IMR-90 (cell line): ENCODE measurements at regions not wholly inside any gene's neighbourhood (a gene's known extent, or its start where the extent isn't known, plus 50 kb on each side); places are given as distances from the start of the nearest gene placed in this dataset.

ENCODE experiments used
- ATAC-seq: fragments of 200-7000 bp; cut with Tn5 transposase; 2 replicates; pipeline ENCODE4 v1.9.1; 2020; ENCODE audit warnings: low read depth, mild to moderate bottlenecking, moderate library complexity
- BruUV-seq: library from RNA; stranded (reverse); fragments of 400-500 nt; replicated peaks from 2 replicates; lab custom pipeline; 2021; lab: Mats Ljungman, UMichigan
- CTCF ChIA-PET: fragments of 300-600 bp; formaldehyde crosslinking; extraction: SDS; loops from one replicate; lab custom pipeline; 2021; ENCODE audit warnings: antibody characterized with exemption; lab: Yijun Ruan, JAX
- POLR2A ChIA-PET: fragments of 300-600 bp; sonication (Branson Sonifier 250); formaldehyde crosslinking; loops from one replicate; lab custom pipeline; 2022; ENCODE audit warnings: antibody characterized with exemption; ENCODE audit not compliant: unreplicated experiment; lab: Charles Lee
- DNase-seq: peaks from one replicate; pipeline ENCODE4 v3.0.0; 2013
- H2AFZ ChIP-seq: replicated peaks from 2 replicates; pipeline ENCODE3; 2013; ENCODE audit warnings: low read length, mild to moderate bottlenecking; ENCODE audit not compliant: poor library complexity
- H2AK5ac ChIP-seq: 2 replicates; pipeline ENCODE4 v1.6.1; 2013; ENCODE audit warnings: low read depth, low read length, inconsistent platforms
- H2AK9ac ChIP-seq: replicated peaks from 2 replicates; pipeline ENCODE3; 2013; ENCODE audit warnings: mild to moderate bottlenecking, low read depth, low read length, moderate library complexity; ENCODE audit not compliant: poor library complexity
- H2BK120ac ChIP-seq: 2 replicates; pipeline ENCODE4 v1.6.1; 2013; ENCODE audit warnings: low read depth, low read length, inconsistent platforms
- H2BK15ac ChIP-seq: 3 replicates; pipeline ENCODE4 v1.6.1; 2013; ENCODE audit warnings: low read depth, low read length, inconsistent platforms
- H2BK20ac ChIP-seq: 2 replicates; pipeline ENCODE4 v1.6.1; 2013; ENCODE audit warnings: low read depth, mild to moderate bottlenecking, inconsistent platforms, low read length, moderate library complexity
- H2BK5ac ChIP-seq: 2 replicates; pipeline ENCODE4 v1.6.1; 2013; ENCODE audit warnings: mild to moderate bottlenecking, low read depth, low read length, inconsistent platforms; ENCODE audit not compliant: poor library complexity, severe bottlenecking
- H3K14ac ChIP-seq: replicated peaks from 2 replicates; pipeline ENCODE4 v1.6.1; 2013; ENCODE audit warnings: low read depth, low read length, inconsistent platforms
- H3K18ac ChIP-seq: 2 replicates; pipeline ENCODE4 v1.6.1; 2013; ENCODE audit warnings: low read depth, low read length, control low read depth
- H3K23ac ChIP-seq: 2 replicates; pipeline ENCODE4 v1.6.1; 2013; ENCODE audit warnings: low read depth, low read length, inconsistent platforms
- H3K27ac ChIP-seq: 2 replicates; pipeline ENCODE4 v1.5.1; 2013; ENCODE audit warnings: mild to moderate bottlenecking, control low read depth, low read length; ENCODE audit not compliant: insufficient read depth
- H3K27me3 ChIP-seq: 2 replicates; pipeline ENCODE4 v1.6.1; 2013; ENCODE audit warnings: low read length; ENCODE audit not compliant: control insufficient read depth, insufficient read depth
- H3K36me3 ChIP-seq: 2 replicates; pipeline ENCODE4 v1.6.1; 2013; ENCODE audit warnings: low read length, mixed read lengths; ENCODE audit not compliant: control insufficient read depth, insufficient read depth
- H3K4ac ChIP-seq: 2 replicates; pipeline ENCODE4 v1.6.1; 2013; ENCODE audit warnings: low read depth, low read length, inconsistent platforms
- H3K4me1 ChIP-seq: 2 replicates; pipeline ENCODE4 v1.6.1; 2013; ENCODE audit warnings: low read length, mixed read lengths; ENCODE audit not compliant: control insufficient read depth, insufficient read depth
- H3K4me2 ChIP-seq: 2 replicates; pipeline ENCODE4 v1.6.1; 2013; ENCODE audit warnings: low read depth, mild to moderate bottlenecking, control low read depth, low read length, moderate library complexity
- H3K4me3 ChIP-seq: 2 replicates; pipeline ENCODE4 v1.5.1; 2013; ENCODE audit warnings: low read depth, mild to moderate bottlenecking, control low read depth, low read length, moderate library complexity; ENCODE audit not compliant: insufficient read depth
- H3K56ac ChIP-seq: 2 replicates; pipeline ENCODE4 v1.6.1; 2013; ENCODE audit warnings: low read length, inconsistent platforms; ENCODE audit not compliant: insufficient read depth; ENCODE audit errors: extremely low read depth
- H3K79me1 ChIP-seq, 2 experiments: 2 replicates each; pipeline ENCODE4 v1.6.1; 2013; ENCODE audit warnings: low read length in 2 of 2, inconsistent platforms in 1 of 2, low read depth in 1 of 2
- H3K9ac ChIP-seq: 2 replicates; pipeline ENCODE4 v1.6.1; 2013; ENCODE audit warnings: low read depth, low read length, control low read depth
- H3K9me1 ChIP-seq: 2 replicates; pipeline ENCODE4 v1.6.1; 2013; ENCODE audit warnings: low read length, inconsistent platforms; ENCODE audit not compliant: insufficient read depth
- H3K9me3 ChIP-seq: 2 replicates; pipeline ENCODE4 v1.6.1; 2013; ENCODE audit warnings: low read length; ENCODE audit not compliant: control insufficient read depth, insufficient read depth
- H4K20me1 ChIP-seq: 2 replicates; pipeline ENCODE4 v1.6.1; 2013; ENCODE audit warnings: low read length, inconsistent platforms; ENCODE audit not compliant: insufficient read depth
- H4K5ac ChIP-seq: 2 replicates; pipeline ENCODE4 v1.6.1; 2013; ENCODE audit warnings: mild to moderate bottlenecking, low read depth, low read length, control low read depth
- H4K8ac ChIP-seq, 2 experiments: 2 replicates each; pipeline ENCODE4 v1.6.1; 2013; ENCODE audit warnings: low read depth in 2 of 2, low read length in 2 of 2, control low read depth in 1 of 2, inconsistent platforms in 1 of 2
- H4K91ac ChIP-seq: 2 replicates; pipeline ENCODE4 v1.6.1; 2013; ENCODE audit warnings: low read depth, low read length, inconsistent platforms; ENCODE audit not compliant: insufficient read depth
- CEBPB ChIP-seq: IDR thresholded peaks from 2 replicates; pipeline ENCODE4 v1.6.1; 2012; ENCODE audit warnings: low read depth, low read length, improper control_type of control experiment
- CHD1 ChIP-seq: IDR thresholded peaks from 2 replicates; pipeline ENCODE4 v1.6.1; 2012; ENCODE audit warnings: low read depth, low read length, improper control_type of control experiment
- FOS ChIP-seq: fragments of 150-350 bp; IDR thresholded peaks from 2 replicates; pipeline ENCODE4 v1.6.1; 2016; ENCODE audit warnings: low read depth, low read length
- MAZ ChIP-seq: IDR thresholded peaks from 2 replicates; pipeline ENCODE4 v1.6.1; 2012; ENCODE audit warnings: low read depth, mild to moderate bottlenecking, low read length, improper control_type of control experiment, moderate library complexity, borderline replicate concordance
- MXI1 ChIP-seq: IDR thresholded peaks from 2 replicates; pipeline ENCODE4 v1.6.1; 2012; ENCODE audit warnings: low read depth, mild to moderate bottlenecking, low read length, moderate library complexity, borderline replicate concordance
- POLR2A ChIP-seq: IDR thresholded peaks from 2 replicates; pipeline ENCODE4 v1.6.1; 2012; ENCODE audit warnings: mild to moderate bottlenecking, low read depth, low read length
- RAD21 ChIP-seq: IDR thresholded peaks from 2 replicates; pipeline ENCODE4 v1.6.1; 2012; ENCODE audit warnings: low read length, improper control_type of control experiment
- RCOR1 ChIP-seq: IDR thresholded peaks from 2 replicates; pipeline ENCODE4 v1.6.1; 2012; ENCODE audit warnings: mild to moderate bottlenecking, low read length, improper control_type of control experiment; ENCODE audit not compliant: insufficient replicate concordance
- RFX5 ChIP-seq: IDR thresholded peaks from 2 replicates; pipeline ENCODE4 v1.8.0; 2012; ENCODE audit warnings: low read depth, mild to moderate bottlenecking, low read length, moderate library complexity
- SMC3 ChIP-seq: fragments of 150-350 bp; IDR thresholded peaks from 2 replicates; pipeline ENCODE4 v1.6.1; 2016; ENCODE audit warnings: low read depth, mild to moderate bottlenecking, antibody characterized with exemption, low read length, moderate library complexity
- WGBS, 2 experiments: methylation state at CpG; one replicate each; pipeline versions ENCODE4 v1.1.5 to v1.1.7; 2013; ENCODE audit warnings: missing lambda C conversion rate in 2 of 2; ENCODE audit not compliant: insufficient read length in 1 of 2; ENCODE audit errors: extremely low coverage in 2 of 2; 5-methylcytosine and 5-hydroxymethylcytosine counted together
- dilution Hi-C: fragments of 300-500 bp; cut with HindIII; formaldehyde crosslinking; loops from one replicate; pipeline ENCODE4 v1.14.3; 2018; ENCODE audit warnings: low sequenced_read_pairs; ENCODE audit not compliant: unreplicated experiment
- in situ Hi-C: fragments of 300-500 bp; cut with MboI; formaldehyde crosslinking; loops from 3 replicates; pipeline ENCODE4 v1.14.3; 2019; ENCODE audit warnings: low sequenced_read_pairs, inconsistent platforms, mixed read lengths
- intact Hi-C: fragments of 100-400 bp; cut with micrococcal nuclease; formaldehyde crosslinking; loops from 2 replicates; pipeline ENCODE4 v1.10.0; 2022
- TF ChIP-seq, protein P1 (sequence below): fragments of 150-350 bp; IDR thresholded peaks from 2 replicates; pipeline ENCODE4 v1.6.1; 2017; ENCODE audit warnings: mild to moderate bottlenecking, antibody characterized with exemption, low read length, low read depth
- TF ChIP-seq, protein P2 (sequence below): conservative IDR thresholded peaks from 2 replicates; pipeline ENCODE4 v1.5.1; 2012; ENCODE audit warnings: mild to moderate bottlenecking, low read depth, low read length, improper control_type of control experiment

DNA sequence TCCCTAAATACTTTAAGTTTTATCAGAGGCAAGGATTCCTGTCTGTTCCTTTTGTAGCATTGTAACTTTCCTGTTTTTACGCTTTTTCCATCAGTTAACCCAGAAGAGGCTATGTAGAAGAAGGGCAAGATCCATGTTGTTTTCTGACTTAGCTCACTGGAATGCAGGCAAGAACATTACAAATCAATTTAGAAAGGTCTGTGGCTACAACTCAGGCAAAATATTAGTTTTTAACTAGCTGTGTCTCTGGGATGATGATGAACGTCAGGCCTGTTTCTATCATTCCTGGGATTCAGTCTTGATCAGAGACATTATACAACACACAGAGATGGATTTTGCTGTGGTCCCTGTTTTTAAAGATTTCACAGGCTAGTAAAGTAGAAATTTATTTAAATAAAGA lies 813.0 kb upstream of the POU3F4 start:
- no peak overlapping the region for H4K8ac ChIP-seq
- no peak for DNase-seq
- H3K4me2 ChIP-seq: no peak overlapping the region
- no peak overlapping the region for H3K4ac ChIP-seq
- no peak overlapping the region for H3K27ac ChIP-seq
- no peak for ATAC-seq
- H3K23ac ChIP-seq: no peak overlapping the region
- in situ Hi-C loops (no loop called here), intact Hi-C loops (no loop called here), dilution Hi-C loops (no loop called here)
- H4K5ac ChIP-seq: no peak overlapping the region
- no peak overlapping the region for H3K18ac ChIP-seq
- H3K79me1 ChIP-seq: no peaks in the 10 kb centered on the region
- ChIA-PET POLR2A (no interaction called here), CTCF (no interaction called here)
- peaks cover 2% of the 10 kb centered on the region; the same call in 1 of the 2 replicates for H3K9me3 ChIP-seq
- H3K56ac ChIP-seq: no peak overlapping the region
- H2AFZ ChIP-seq: no peak overlapping the region
- TF ChIP-seq, protein P1, sequence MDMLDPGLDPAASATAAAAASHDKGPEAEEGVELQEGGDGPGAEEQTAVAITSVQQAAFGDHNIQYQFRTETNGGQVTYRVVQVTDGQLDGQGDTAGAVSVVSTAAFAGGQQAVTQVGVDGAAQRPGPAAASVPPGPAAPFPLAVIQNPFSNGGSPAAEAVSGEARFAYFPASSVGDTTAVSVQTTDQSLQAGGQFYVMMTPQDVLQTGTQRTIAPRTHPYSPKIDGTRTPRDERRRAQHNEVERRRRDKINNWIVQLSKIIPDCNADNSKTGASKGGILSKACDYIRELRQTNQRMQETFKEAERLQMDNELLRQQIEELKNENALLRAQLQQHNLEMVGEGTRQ: no peak
- TF ChIP-seq CHD1 (no peak), MAZ (no peak), POLR2A (no peak), RAD21 (no peak), MXI1 (no peak), FOS (no peak), RFX5 (no peak), CEBPB (no peak), RCOR1 (no peak), SMC3 (no peak)
- TF ChIP-seq, protein P2, sequence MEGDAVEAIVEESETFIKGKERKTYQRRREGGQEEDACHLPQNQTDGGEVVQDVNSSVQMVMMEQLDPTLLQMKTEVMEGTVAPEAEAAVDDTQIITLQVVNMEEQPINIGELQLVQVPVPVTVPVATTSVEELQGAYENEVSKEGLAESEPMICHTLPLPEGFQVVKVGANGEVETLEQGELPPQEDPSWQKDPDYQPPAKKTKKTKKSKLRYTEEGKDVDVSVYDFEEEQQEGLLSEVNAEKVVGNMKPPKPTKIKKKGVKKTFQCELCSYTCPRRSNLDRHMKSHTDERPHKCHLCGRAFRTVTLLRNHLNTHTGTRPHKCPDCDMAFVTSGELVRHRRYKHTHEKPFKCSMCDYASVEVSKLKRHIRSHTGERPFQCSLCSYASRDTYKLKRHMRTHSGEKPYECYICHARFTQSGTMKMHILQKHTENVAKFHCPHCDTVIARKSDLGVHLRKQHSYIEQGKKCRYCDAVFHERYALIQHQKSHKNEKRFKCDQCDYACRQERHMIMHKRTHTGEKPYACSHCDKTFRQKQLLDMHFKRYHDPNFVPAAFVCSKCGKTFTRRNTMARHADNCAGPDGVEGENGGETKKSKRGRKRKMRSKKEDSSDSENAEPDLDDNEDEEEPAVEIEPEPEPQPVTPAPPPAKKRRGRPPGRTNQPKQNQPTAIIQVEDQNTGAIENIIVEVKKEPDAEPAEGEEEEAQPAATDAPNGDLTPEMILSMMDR: no peak
- BruUV-seq: no TSS peak
- no peak overlapping the region for H4K91ac ChIP-seq
- H3K27me3 ChIP-seq: no peaks in the 10 kb centered on the region
- no peaks in the 10 kb centered on the region for H4K20me1 ChIP-seq
- no peak overlapping the region for H2BK20ac ChIP-seq
- H3K14ac ChIP-seq: no peak overlapping the region
- no peaks in the 10 kb centered on the region for H3K36me3 ChIP-seq
- H2BK5ac ChIP-seq: no peak overlapping the region
- H3K4me1 ChIP-seq: no peaks in the 10 kb centered on the region
- H2AK5ac ChIP-seq: no peak overlapping the region
- no peak overlapping the region for H2BK120ac ChIP-seq
- H3K9ac ChIP-seq: no peak overlapping the region
- H2AK9ac ChIP-seq: no peak overlapping the region
- no peak overlapping the region for H2BK15ac ChIP-seq
- WGBS, 2 experiments: no CpG with 5 or more reads among the region's 2 CpGs
- no peaks in the 10 kb centered on the region for H3K9me1 ChIP-seq
- no peak overlapping the region for H3K4me3 ChIP-seq
